NCI-H128 (cell line): ENCODE measurements at regions not wholly inside any gene's neighbourhood (a gene's known extent, or its start where the extent isn't known, plus 50 kb on each side); places are given as distances from the start of the nearest gene placed in this dataset.

Experiments used
- DNase-seq: peaks from one replicate; lab custom pipeline; 2025; ENCODE audit not compliant: unreplicated experiment; lab: John Stamatoyannopoulos, UW

DNA sequence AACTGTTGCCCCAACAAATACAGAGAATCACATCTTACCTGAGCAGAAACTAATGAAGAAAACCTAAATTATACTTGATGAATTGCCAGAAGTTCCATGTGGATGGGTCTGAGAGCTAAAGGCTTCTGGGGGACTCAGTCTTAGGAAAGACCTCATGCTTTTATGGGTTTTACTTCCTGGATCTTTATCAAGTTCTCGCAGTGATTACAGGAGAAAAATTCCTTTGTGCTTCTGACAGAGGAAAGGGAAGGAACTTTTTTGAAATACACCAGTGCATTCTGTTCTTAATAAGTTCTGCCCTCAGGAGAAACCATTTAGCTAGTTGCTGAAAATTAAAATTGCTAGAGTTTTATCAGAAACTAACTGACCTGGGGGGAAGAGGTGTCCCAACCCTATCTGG is 203.9 kb upstream of the KITLG start:
- no peak for DNase-seq

DNA sequence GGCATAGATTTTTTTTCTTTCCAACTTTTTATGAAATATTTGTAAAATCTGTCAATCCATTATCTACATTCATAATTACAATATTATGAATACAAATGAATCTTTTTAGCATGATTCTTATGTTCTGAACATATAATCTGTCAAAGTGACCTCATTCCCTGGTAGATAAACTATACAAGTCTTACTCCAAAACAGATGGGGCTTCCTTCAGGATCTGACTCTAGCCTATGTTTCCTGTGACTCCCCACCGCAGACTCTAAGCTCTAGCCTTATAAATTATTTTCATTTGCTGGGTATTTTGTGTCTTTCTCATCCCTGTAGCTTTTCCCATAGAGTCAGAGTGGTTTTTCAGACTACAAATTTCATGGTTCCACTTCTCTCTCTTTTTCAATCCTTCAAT is 202.1 kb upstream of the KITLG start:
- DNase-seq: no peak

DNA sequence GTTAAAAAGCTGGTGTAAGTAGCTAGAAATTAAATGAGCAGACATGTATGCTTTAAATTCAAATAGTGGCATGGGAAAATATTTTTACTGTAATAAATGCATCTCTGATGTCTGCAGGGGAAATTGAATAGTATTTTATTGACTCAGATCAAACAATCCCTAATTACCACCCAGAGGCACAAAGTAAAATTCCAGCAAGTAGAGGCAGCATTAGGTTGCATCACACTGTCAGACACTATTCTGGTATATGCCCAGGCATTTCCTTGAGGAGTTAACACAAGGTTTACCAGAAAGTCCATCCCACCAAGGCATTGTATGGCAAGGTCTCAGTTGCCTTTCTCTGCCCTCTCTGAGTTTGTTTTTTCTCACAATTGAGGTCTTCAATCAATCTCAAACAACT is 201.6 kb upstream of the KITLG start:
- no peak for DNase-seq

DNA sequence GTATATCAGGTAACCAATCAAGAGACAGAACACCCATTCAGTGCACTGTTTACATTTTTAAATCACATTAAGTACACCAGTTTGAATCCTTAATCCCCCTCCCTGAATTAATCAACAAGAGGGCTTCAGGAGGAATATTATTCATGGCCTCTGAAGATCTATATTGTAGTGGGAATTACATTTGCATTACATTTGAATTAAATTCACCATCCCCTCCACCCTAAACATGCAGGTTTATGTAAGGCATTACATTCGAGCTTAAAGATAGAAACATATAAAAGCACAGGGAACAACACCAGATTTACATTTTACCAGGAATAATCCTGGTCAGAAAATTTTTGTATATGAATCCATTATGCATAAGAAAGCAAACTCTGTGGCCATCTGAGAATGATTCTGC is 197.8 kb upstream of the KITLG start:
- no peak for DNase-seq

DNA sequence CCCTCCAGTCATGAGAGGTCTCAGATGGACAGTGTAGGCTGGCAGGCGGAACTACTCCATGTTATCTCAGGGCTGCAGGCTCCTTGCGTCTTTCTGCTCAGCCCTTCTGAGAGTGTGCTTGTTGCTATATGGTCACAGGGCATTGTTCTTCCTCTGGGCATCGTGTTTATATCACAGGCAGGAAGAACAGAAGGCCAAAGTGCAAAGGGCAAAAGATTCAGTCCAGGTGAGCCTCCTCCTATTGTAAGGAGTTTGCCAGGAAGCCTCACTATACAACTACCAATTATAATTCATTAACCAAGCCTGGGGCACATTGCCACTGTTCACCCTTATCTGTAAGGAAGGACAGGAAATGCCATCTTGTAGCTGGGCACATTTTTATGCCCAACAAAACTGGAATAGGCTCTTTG is 195.5 kb upstream of the KITLG start:
- no peak for DNase-seq

DNA sequence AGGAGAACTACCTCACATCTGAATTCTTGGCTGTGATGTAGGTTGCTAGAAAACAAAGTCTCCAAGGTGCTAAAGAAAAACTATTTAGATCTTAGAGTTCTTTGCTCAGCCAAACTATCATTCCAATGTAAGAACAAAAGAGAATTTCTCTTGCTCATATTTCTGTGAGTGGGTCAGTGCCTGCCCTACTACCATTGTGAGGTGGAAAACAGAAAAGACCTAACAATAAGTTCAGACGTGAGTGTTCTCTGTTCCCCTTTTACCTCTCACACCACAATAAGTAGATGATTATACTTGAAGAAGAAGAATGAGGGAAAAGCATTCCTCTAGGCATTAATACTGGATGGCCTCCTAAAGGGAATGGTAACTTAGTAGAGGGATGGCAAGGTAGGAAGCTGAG is 187.4 kb upstream of the KITLG start:
- DNase-seq: no peak

DNA sequence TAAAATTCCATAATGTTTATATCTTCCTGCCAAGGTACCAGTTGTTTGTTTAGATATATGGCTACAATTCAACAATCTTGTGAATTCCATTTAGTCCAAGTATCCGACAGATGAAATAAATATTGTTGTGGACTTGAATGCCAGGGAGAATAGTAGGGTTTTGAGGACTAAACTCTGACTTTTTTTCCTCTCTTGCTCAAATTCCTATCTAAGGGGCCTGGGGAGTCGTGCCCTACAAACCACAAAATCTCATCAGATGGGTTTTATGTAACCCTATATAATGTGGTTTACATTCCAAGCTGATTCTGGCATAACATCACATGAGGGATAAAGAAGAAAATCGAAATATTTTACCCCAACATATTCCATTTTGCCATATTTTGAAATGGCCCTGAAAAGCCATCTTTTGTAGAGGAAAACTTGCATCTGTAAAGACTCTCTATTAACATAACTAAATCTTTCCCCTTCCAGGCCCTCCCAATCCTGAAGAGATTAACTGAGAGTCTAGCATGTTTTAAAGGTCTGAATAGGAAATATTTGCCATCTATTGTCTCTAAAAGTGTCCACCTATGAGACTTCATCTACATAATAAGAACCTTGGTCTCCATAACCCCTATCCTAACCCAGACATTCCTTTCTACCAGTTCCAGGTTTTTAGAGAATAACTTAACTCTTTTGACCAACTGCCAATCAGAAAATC is 184.7 kb upstream of the KITLG start:
- no peak for DNase-seq

DNA sequence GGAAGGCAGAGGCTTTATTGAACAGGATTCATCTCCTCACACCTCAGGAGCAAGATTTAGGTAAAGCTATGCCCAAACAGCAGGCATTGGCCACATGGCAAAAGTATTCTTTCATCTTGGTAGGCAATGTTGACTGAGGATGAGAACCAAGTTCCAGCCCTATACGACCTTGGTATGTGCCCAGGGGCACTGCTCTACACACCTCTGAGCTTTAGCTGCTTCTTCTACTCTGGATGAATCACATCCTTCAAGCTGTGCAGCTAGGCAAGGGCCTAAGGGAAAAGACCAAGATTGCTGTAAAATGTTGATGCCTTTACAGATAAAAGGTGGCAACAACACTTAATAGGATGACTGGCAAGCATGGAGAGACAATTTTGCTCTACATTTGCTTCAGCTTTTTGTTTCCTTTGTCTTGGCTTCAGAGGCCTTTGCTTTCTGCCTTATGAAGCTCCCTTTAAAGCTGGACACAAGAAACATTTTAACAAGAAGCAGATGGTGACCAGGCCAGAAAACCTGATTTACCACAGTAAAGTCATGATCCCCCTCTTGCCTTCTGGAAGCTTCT is 183.3 kb upstream of the KITLG start:
- no peak for DNase-seq

DNA sequence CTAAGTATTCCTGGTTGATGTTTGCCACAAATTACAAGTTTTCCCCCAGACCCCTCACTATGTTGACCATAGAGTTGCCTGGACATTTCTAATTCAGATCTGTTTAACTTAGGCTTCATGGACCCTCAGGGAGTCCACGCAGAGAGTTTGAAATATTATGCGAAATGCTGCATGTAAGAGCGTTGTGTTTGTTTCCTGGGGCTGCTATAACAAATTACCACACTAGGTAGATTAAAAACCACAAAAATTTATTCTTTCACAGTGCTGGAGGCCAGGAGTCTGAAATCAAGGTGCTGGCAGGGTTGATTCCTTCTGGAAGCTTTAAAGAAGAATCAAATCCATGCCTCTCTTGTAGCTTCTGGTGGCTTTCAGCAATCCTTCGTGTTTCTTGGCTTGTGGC is 177.9 kb upstream of the KITLG start:
- DNase-seq: no peak

DNA sequence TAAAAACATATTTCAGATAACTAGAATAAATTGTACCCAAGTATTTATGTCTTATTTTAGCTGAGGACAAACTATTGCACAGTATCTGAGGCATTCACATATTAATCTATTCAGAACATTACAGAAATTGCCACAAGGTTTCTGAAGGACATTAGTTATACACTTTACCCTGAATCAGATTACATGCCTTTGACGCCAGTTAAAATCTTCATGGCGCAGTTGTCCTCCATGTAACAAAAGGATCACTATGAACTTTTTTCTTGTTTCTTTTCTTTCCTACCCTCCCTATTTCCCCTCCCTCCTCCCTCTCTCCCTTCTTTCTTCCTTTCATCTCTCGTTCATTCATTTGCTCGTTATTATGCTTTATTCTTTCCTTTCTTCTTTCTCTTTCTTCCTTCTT is 176.6 kb upstream of the KITLG start:
- no peak for DNase-seq

DNA sequence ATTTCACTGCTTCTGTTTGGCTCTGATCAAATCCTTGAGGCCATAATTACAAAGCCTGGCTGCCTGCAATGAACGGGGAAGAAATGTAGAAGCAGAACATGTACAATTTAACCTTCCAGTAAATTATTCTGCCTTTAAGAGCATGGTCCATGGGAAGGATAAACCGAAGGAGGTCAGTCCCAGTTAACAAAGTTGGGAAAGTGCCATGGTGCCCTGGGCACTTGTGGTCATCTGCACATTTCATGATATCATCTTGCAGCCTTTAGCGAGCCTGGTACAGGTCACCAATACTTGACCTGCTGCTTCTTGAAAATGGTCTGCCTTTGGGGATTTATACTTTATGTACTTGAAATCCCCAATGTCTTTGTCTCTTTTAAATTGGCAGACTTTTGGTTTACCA is 175.9 kb upstream of the KITLG start:
- no peak for DNase-seq

DNA sequence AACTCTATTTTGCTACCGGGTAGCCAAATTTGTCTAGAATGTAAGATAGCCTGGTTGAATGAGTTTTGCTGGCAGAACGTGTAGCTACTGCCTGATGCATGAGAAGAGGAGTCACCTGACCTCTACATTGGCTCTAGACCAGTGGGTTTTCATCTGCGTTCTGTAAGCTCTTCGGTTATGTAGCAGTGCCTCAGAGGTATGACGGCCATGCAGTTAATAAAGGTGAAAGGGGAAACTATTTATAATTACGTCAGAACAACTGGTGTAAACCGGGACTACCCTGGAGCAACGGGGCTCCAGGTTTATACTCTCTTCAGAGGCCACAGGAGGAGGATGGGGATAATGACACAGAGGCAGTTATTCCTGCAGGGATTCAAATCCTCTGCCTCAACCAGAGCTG is 173.4 kb upstream of the KITLG start:
- DNase-seq: no peak

DNA sequence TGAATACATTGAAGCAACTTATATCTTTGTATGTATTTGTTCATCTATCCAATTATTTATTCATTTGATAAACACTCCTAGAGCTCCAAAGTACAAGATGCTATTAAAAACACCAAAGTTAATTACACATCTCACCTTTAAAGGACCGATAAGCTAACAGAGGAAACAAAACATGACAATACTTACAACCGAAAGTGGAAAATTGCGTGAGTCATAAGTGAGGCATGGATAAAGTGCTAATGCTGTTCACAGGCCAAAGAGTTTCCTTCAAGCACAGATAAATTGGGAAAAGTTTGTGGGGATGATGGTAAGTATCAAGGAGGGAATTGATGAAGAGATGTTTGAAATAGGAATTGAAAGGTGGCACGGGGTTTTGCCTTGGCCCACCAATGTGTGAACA is 172.8 kb upstream of the KITLG start:
- no peak for DNase-seq

DNA sequence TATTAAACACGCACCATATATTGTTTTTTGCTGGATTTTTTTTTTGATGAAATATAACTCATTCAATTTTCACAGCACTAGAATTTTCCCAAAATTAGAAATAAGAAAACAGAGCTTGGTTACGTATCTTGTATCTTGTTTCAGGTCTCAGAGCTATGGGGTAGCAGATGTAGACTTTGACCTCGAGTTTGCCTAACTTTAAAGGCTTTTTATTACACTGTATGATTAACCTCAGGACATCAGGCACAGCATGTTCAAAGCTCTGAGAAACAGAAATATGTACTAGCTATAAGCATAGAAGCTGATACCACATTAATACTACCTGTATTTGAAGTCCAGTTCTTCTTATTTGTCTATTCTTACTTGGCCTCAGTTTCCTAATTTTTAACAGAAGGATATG is 171.9 kb upstream of the KITLG start:
- DNase-seq: no peak

DNA sequence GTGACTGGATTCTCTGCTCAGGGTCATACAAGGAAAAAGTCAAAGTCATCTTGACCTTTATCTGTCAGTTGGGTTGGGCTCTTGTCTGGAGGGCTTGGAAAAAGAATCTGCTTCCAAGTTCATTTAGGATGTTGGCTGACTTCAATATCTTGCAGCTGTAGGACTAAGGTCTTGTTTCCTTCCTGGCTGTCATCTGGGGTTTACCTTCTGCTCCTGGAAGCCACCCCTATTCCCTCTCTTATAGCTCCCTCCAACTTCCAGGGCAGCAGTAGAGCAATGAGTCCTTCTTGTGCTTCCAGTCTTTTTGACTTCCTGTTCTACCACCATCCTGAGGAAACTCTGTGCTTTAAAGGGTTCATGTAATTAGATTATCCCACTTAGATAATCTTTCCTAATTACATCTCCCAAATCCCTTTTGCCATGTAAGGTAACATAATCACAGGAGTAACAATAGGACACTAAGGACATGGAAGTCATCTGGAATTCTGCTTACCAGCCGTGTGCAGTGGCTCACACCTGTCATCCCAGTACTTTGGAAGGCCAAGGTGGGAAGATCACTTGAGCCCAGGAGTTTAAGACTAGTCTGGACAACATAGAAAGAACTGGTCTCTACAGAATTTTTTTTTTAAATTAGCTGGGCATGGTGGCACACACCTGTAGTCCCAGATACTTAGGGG is 170.7 kb upstream of the KITLG start:
- no peak for DNase-seq

DNA sequence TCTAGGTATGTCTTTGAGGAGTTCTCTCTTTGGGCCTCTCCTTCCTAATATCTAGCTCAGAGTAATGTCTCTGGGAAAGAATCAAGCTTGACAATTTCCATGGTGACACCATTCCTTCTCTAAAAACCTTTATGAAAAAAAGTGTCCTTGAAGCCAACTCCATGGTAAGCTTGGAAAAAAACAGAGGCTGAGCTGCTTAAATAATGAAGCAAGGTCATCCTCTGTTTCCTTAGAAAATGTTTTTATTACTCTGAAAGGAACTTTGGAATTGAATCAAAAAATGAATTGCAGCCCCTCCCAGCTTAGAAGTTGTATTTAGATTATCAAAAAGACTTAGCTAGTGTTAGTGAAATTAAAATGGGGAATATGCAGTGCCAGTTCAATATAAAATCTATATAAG is 166.1 kb upstream of the KITLG start:
- no peak for DNase-seq

DNA sequence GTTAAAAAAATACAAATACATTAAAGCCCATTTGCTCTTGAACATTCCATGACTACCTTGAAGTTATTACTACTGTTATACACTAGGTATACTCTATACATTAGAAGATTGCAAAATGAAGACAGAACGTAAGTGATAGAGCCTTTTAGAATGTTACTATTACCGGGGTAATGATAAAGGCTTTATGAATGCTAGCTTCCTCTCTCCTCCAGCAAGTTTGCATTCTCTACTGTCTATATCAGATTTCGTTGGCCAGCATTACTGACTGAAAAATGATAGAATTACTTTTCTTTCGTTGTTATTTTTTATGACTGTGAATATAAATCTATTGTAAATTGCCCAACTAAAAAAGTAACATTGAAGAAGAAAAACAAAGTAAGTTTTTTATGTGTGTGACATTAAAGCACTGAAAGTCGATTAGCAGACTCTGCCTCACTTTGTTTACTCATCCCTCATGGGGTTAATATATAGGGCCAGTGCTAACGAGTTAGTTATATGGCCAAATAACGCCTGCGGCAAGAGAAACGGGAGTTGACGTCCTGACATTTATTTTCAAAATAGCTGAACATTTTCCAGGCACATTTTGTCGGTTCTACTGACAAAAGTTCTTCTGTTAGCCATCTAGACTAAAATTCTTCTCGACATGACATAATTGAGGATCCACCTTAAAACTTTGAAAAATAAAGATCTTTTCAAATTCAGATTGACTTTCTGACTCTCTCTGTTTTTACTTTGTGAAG is 163.8 kb upstream of the KITLG start:
- no peak for DNase-seq

DNA sequence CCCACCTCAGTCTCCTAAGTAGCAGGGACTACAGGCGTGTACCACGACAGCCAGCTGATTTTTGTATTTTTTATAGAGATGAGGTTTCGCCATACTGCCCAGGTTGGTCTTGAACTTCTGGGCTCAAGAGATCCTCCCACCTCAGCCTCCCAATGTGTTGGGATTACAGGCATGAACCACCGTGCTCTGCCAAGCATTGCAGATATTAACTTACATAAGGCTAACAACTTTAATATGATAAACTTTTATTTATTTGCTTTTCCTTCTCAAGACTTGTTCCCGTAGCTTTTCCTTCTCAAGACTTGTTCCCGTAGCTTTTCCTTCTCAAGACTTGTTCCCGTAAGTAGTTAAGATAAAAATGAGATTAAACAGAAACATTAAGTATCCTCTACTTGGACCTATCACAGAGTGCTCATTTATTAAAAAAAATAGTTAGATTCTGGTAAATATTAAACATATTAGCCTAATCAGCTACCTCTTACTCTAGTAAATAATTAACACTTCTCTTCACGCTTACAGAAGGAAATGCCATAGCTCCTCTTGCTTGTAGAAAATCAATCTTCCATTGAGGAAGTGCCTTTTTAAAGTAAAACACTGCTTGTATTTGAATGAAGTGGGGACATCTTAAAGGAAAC is 157.7 kb upstream of the KITLG start:
- DNase-seq: no peak

DNA sequence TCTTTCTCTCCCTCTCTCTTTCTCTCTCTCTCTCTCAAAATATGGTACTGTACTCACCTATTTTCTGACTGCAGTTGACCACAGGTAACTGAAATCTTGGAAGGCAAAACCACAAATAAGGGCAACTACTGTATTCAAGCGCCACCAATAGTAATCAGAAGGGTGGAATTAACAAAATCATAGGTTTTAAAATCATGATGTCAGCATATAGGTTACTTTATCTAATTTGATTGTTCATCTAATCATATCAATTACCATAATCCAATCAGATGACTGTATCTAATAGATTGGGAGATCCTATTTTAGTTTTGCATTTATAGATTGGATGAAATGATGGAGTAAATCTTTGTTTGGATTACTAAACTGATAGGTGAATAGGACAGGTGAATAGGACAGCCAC is 155.8 kb upstream of the KITLG start:
- DNase-seq: no peak

DNA sequence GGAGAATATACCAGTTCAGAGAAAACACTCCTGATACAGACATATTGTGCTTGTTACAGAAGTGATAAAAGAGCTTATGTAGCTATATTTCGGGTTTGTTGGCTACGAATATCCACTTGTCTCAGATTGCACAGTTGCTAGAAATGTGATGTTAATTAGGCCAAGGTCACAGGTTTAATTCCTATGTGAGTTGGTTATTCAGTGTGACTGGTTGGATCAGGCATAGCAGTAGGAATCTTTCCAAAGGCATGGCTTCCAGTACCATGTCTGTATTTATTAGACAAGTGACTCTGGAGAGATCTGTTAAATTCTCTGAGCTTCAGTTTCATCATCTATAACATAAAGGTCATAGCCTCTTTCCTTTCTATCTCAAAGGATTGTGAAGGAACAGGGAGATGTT is 152.7 kb upstream of the KITLG start:
- no peak for DNase-seq

DNA sequence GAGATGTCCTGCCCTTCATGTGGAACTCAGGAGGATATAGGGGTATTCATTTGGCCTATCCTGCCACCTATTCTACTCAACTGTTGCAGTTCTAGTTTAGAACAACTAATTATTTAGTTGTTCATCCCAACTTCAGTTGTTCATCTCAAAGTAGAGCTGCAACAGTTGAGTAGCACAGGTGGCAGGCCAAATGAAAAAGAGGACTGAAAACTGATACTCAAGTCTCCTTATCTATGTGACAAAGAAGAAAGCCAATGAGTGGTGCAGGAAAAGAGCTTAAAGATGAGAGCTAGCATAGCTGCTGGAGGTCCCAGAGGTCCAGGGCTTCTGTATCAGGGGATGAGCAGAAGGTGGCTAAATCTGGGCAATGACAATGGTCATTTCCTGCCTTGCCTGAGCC is 148.9 kb upstream of the KITLG start:
- no peak for DNase-seq
